ENCODE measurements at regions not wholly inside any gene's neighbourhood (a gene's known extent, or its start where the extent isn't known, plus 50 kb on each side); places are given as distances from the start of the nearest gene placed in this dataset.

GRCh38 chr2:104476075-104476474, 377.8 kb upstream of the POU3F3 start:
- WGBS, 2 donors, result 74 to 80% methylated on average over 3 of the region's 3 CpGs
- H3K36me3 ChIP-seq, result no peaks in the 10 kb centered on the region
- TF ChIP-seq CTCF (IDR thresholded peaks at IDR 0.05), result no peak
- ATAC-seq, result no peak
- no peak overlapping the region for H3K4me3 ChIP-seq
- intact Hi-C loops (cut with DNase I), result no loop called here
- H3K27me3 ChIP-seq, result peaks cover 0 to 18% (median 0%) of the 10 kb centered on the region in 7 donors
- no peaks in the 10 kb centered on the region for H3K9me3 ChIP-seq
- no peak for DNase-seq
- no peaks in the 10 kb centered on the region for H3K4me1 ChIP-seq
- no peak overlapping the region for H3K27ac ChIP-seq

GRCh38 chr2:104476563-104476988, 377.3 kb upstream of the POU3F3 start:
- intact Hi-C loops (cut with DNase I), result no loop called here
- no peak overlapping the region for H3K27ac ChIP-seq
- ATAC-seq (no peak), DNase-seq (no peak)
- TF ChIP-seq CTCF (IDR thresholded peaks at IDR 0.05), result no peak
- H3K36me3 ChIP-seq, result no peaks in the 10 kb centered on the region
- no peak overlapping the region for H3K4me3 ChIP-seq
- H3K27me3 ChIP-seq, result peaks cover 0 to 18% (median 0%) of the 10 kb centered on the region in 7 donors
- no peaks in the 10 kb centered on the region for H3K9me3 ChIP-seq
- WGBS, 2 donors, result 76 to 84% methylated on average over 4 of the region's 4 CpGs
- H3K4me1 ChIP-seq, result no peaks in the 10 kb centered on the region

GRCh38 chr2:104481341-104481740, 372.6 kb upstream of the POU3F3 start:
- no peaks in the 10 kb centered on the region for H3K9me3 ChIP-seq
- ATAC-seq, result no peak
- H3K27me3 ChIP-seq, result peaks cover 0 to 21% (median 0%) of the 10 kb centered on the region in 7 donors
- H3K4me3 ChIP-seq, result no peak overlapping the region
- H3K27ac ChIP-seq, result no peak overlapping the region
- H3K36me3 ChIP-seq, result no peaks in the 10 kb centered on the region
- H3K4me1 ChIP-seq, result no peaks in the 10 kb centered on the region
- WGBS, 2 donors, result 81 to 83% methylated on average over 6 of the region's 6 CpGs
- DNase-seq, result no peak
- no peak for TF ChIP-seq CTCF (IDR thresholded peaks at IDR 0.05)
- intact Hi-C loops (cut with DNase I), result no loop called here

- H3K27me3 ChIP-seq, result peaks cover 0 to 7% (median 0%) of the 10 kb centered on the region in 7 donors
- ATAC-seq (no peak), DNase-seq (no peak)
- intact Hi-C loops (cut with DNase I), result no loop called here
- no peaks in the 10 kb centered on the region for H3K36me3 ChIP-seq
- H3K9me3 ChIP-seq, result no peaks in the 10 kb centered on the region
- no peak for TF ChIP-seq CTCF (IDR thresholded peaks at IDR 0.05)
- 82 to 86% methylated on average over 4 of the region's 4 CpGs for WGBS, 2 donors
- H3K4me1 ChIP-seq, result no peaks in the 10 kb centered on the region
- no peak overlapping the region for H3K27ac ChIP-seq
- H3K4me3 ChIP-seq, result no peak overlapping the region
These were observed 366.5 kb upstream of the POU3F3 start for GRCh38 chr2:104487366-104487765.

Measured in heart right ventricle (tissue), 16 donors.